HL-60 (cell line): ENCODE measurements at regions not wholly inside any gene's neighbourhood (a gene's known extent, or its start where the extent isn't known, plus 50 kb on each side); places are given as distances from the start of the nearest gene placed in this dataset.

Experiments
- DNase-seq, 2 experiments: peaks; one replicate each; pipeline ENCODE4 v3.0.0-alpha.2; 2010 to 2020; ENCODE audit warnings: low read depth in 1 of 2, low spot score in 1 of 2
- H3K27ac ChIP-seq: fragments of 250-450 bp; sonication (Bioruptor Pico); replicated peaks from 2 replicates; pipeline ENCODE4 v1.5.1; 2020; ENCODE audit warnings: mild to moderate bottlenecking, moderate library complexity
- H3K27me3 ChIP-seq: fragments of 250-450 bp; sonication (Bioruptor Pico); 2 replicates; pipeline ENCODE4 v1.5.1; 2021; ENCODE audit warnings: mild to moderate bottlenecking, moderate library complexity; ENCODE audit not compliant: insufficient read depth, poor library complexity, severe bottlenecking
- H3K4me3 ChIP-seq: replicated peaks from 2 replicates; pipeline ENCODE4 v1.5.1; 2011; ENCODE audit warnings: mild to moderate bottlenecking, control low read depth, low read length; ENCODE audit not compliant: insufficient read depth
- GABPA ChIP-seq: IDR thresholded peaks from 2 replicates; pipeline ENCODE4 v1.6.1; 2012; ENCODE audit warnings: low read depth
- POLR2AphosphoS5 ChIP-seq: IDR thresholded peaks from 2 replicates; pipeline ENCODE4 v1.6.1; 2012; ENCODE audit warnings: low read depth
- SPI1 ChIP-seq: IDR thresholded peaks from 2 replicates; pipeline ENCODE4 v1.6.1; 2012; ENCODE audit warnings: low read depth, mild to moderate bottlenecking, borderline replicate concordance
- TF ChIP-seq, protein P1 (sequence below): IDR thresholded peaks from one replicate; pipeline ENCODE4 v1.5.1; 2011; ENCODE audit warnings: low read length, control low read depth, inconsistent platforms; ENCODE audit not compliant: insufficient read depth
- TF ChIP-seq, protein P2 (sequence below): IDR thresholded peaks from 2 replicates; pipeline ENCODE4 v1.6.1; 2012; ENCODE audit warnings: low read depth; ENCODE audit not compliant: insufficient replicate concordance

DNA sequence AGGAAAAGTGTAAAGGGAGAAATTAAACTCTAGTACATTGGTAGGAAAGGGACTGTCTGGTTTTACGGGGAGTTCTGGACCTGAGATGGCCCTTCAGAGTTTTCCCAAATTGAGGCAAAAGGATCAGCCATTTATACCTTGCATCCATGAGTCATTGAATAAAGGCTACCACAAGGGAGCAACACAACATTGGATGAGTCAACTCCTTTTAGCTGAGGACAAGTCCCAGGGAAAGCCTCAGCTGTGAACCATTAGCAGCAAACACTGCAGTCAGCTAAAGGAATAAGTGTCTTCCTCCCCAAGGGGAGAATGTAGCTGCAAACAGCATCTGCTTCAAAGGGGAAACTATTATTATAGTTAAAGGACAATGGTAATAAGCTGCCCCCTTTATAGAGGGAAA lies 468.7 kb upstream of the ID4 start:
- no peak overlapping the region for H3K27ac ChIP-seq
- H3K27me3 ChIP-seq = no peaks in the 10 kb centered on the region
- DNase-seq = no peak
- TF ChIP-seq, protein P1, sequence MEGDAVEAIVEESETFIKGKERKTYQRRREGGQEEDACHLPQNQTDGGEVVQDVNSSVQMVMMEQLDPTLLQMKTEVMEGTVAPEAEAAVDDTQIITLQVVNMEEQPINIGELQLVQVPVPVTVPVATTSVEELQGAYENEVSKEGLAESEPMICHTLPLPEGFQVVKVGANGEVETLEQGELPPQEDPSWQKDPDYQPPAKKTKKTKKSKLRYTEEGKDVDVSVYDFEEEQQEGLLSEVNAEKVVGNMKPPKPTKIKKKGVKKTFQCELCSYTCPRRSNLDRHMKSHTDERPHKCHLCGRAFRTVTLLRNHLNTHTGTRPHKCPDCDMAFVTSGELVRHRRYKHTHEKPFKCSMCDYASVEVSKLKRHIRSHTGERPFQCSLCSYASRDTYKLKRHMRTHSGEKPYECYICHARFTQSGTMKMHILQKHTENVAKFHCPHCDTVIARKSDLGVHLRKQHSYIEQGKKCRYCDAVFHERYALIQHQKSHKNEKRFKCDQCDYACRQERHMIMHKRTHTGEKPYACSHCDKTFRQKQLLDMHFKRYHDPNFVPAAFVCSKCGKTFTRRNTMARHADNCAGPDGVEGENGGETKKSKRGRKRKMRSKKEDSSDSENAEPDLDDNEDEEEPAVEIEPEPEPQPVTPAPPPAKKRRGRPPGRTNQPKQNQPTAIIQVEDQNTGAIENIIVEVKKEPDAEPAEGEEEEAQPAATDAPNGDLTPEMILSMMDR = no peak
- TF ChIP-seq POLR2AphosphoS5 (no peak), GABPA (no peak), SPI1 (no peak)
- TF ChIP-seq, protein P2, sequence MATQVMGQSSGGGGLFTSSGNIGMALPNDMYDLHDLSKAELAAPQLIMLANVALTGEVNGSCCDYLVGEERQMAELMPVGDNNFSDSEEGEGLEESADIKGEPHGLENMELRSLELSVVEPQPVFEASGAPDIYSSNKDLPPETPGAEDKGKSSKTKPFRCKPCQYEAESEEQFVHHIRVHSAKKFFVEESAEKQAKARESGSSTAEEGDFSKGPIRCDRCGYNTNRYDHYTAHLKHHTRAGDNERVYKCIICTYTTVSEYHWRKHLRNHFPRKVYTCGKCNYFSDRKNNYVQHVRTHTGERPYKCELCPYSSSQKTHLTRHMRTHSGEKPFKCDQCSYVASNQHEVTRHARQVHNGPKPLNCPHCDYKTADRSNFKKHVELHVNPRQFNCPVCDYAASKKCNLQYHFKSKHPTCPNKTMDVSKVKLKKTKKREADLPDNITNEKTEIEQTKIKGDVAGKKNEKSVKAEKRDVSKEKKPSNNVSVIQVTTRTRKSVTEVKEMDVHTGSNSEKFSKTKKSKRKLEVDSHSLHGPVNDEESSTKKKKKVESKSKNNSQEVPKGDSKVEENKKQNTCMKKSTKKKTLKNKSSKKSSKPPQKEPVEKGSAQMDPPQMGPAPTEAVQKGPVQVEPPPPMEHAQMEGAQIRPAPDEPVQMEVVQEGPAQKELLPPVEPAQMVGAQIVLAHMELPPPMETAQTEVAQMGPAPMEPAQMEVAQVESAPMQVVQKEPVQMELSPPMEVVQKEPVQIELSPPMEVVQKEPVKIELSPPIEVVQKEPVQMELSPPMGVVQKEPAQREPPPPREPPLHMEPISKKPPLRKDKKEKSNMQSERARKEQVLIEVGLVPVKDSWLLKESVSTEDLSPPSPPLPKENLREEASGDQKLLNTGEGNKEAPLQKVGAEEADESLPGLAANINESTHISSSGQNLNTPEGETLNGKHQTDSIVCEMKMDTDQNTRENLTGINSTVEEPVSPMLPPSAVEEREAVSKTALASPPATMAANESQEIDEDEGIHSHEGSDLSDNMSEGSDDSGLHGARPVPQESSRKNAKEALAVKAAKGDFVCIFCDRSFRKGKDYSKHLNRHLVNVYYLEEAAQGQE = no peak
- H3K4me3 ChIP-seq = no peak overlapping the region

DNA sequence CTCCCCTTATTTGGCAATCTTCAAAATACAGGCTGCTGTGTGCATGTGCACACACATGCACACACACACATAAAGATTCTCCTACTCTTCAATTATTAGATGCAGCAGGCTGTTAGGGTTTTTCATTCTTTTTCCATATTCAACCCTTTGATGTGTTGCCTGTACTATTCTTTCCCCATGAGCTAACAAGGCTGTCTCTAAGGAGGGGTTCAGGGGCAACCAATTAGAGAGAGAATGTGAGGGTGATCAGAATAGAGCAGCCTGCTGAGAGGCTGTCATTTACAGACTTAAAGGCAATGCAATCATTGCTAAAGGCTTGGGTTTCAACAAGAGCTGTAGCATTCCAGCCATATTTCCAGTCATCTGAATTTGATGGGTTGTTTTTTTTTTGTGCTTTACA lies 467.4 kb upstream of the ID4 start:
- no peak overlapping the region for H3K4me3 ChIP-seq
- no peak overlapping the region for H3K27ac ChIP-seq
- H3K27me3 ChIP-seq = no peaks in the 10 kb centered on the region
- TF ChIP-seq, protein P2 = no peak
- TF ChIP-seq SPI1 = no peak
- TF ChIP-seq POLR2AphosphoS5 = no peak
- DNase-seq = no peak

DNA sequence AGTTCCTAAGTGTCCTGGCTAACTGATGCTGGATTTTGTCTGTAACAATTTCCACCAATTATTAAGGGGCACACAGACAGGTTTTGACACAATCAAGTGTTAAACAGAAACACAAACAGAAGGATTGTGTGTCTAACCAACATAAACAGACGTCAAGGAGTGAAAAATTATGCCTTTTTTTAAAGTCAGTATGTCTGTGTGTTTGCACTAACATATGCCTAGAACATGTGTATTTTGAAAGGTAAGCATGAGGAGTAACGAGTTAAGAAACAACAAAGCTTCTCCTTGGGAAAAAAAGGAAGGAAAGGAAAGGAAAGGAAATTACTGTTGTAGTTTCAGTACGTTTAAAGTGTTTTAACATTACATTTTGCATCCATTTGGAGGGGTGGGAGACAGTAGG lies 466.3 kb upstream of the ID4 start:
- no peaks in the 10 kb centered on the region for H3K27me3 ChIP-seq
- no peak overlapping the region for H3K4me3 ChIP-seq
- DNase-seq = no peak
- H3K27ac ChIP-seq = no peak overlapping the region
- TF ChIP-seq, protein P1 = no peak
- no peak for TF ChIP-seq POLR2AphosphoS5
- TF ChIP-seq GABPA = no peak
- no peak for TF ChIP-seq SPI1
- TF ChIP-seq, protein P2 = no peak

DNA sequence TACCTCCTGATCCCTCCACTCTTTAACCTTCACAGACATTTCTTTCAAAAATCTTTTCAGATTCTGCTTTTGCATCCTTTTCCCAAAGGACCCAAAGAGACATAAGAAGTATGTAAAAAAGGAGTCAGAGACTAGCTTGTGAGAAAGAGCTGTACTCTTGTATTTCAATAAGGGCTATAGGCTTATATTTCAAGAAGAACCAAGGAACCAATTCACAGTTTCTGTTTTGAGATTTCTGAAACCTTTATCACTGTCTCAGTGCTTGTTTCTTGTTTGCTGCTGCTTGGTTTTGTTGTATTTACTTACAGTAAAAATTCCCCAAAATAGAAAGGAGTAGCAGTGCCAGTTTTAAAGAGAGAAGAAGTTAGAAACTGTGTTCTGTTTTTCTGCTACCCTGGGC lies 461.6 kb upstream of the ID4 start:
- Histone ChIP-seq H3K4me3 (no peak overlapping the region), H3K27ac (no peak overlapping the region), H3K27me3 (no peaks in the 10 kb centered on the region)
- DNase-seq = no peak
- TF ChIP-seq GABPA = no peak
- TF ChIP-seq, protein P2 = no peak
- no peak for TF ChIP-seq POLR2AphosphoS5
- TF ChIP-seq, protein P1 = no peak
- no peak for TF ChIP-seq SPI1
